ENCODE measurements at regions not wholly inside any gene's neighbourhood (a gene's known extent, or its start where the extent isn't known, plus 50 kb on each side); places are given as distances from the start of the nearest gene placed in this dataset.

GRCh38 chr6:12230523-12230922 is 59.6 kb upstream of the EDN1 start:
- TF ChIP-seq CTCF (IDR thresholded peaks at IDR 0.05; ENCODE audit: control insufficient read depth, extremely low read depth, insufficient read depth): no peak
- no peak for DNase-seq (ENCODE audit: low read depth)
- H3K4me3 ChIP-seq (ENCODE audit: low read depth, low read length): no peak overlapping the region

- no peak for DNase-seq (ENCODE audit: low read depth)
- TF ChIP-seq CTCF (IDR thresholded peaks at IDR 0.05; ENCODE audit: control insufficient read depth, extremely low read depth, insufficient read depth): no peak
- no peak overlapping the region for H3K4me3 ChIP-seq (ENCODE audit: low read depth, low read length)
These were observed 57.8 kb upstream of the EDN1 start for GRCh38 chr6:12232339-12232738.

- no peak overlapping the region for H3K4me3 ChIP-seq (ENCODE audit: low read depth, low read length)
- TF ChIP-seq CTCF (IDR thresholded peaks at IDR 0.05; ENCODE audit: control insufficient read depth, extremely low read depth, insufficient read depth): no peak
- no peak for DNase-seq (ENCODE audit: low read depth)
These were observed 57.3 kb upstream of the EDN1 start for GRCh38 chr6:12232821-12233220.

- DNase-seq (ENCODE audit: low read depth): peak; percentile 79
- TF ChIP-seq CTCF (IDR thresholded peaks at IDR 0.05; ENCODE audit: control insufficient read depth, extremely low read depth, insufficient read depth): peak; percentile 91
- no peak overlapping the region for H3K4me3 ChIP-seq (ENCODE audit: low read depth, low read length)
These were observed 56.2 kb upstream of the EDN1 start for GRCh38 chr6:12233693-12234571.

GRCh38 chr6:12235341-12235740 is 54.8 kb upstream of the EDN1 start:
- TF ChIP-seq CTCF (IDR thresholded peaks at IDR 0.05; ENCODE audit: control insufficient read depth, extremely low read depth, insufficient read depth): no peak
- no peak overlapping the region for H3K4me3 ChIP-seq (ENCODE audit: low read depth, low read length)
- DNase-seq (ENCODE audit: low read depth): no peak

GRCh38 chr6:12238219-12238618 is 51.9 kb upstream of the EDN1 start:
- TF ChIP-seq CTCF (IDR thresholded peaks at IDR 0.05; ENCODE audit: control insufficient read depth, extremely low read depth, insufficient read depth): no peak
- no peak overlapping the region for H3K4me3 ChIP-seq (ENCODE audit: low read depth, low read length)
- DNase-seq (ENCODE audit: low read depth): no peak

Measured in LNCaP clone FGC (cell line).